ENCODE measurements at regions not wholly inside any gene's neighbourhood (a gene's known extent, or its start where the extent isn't known, plus 50 kb on each side); places are given as distances from the start of the nearest gene placed in this dataset.

GRCh38 chr1:214740471-214740870, 137.5 kb downstream of the CENPF start:
- TF ChIP-seq, protein P1, sequence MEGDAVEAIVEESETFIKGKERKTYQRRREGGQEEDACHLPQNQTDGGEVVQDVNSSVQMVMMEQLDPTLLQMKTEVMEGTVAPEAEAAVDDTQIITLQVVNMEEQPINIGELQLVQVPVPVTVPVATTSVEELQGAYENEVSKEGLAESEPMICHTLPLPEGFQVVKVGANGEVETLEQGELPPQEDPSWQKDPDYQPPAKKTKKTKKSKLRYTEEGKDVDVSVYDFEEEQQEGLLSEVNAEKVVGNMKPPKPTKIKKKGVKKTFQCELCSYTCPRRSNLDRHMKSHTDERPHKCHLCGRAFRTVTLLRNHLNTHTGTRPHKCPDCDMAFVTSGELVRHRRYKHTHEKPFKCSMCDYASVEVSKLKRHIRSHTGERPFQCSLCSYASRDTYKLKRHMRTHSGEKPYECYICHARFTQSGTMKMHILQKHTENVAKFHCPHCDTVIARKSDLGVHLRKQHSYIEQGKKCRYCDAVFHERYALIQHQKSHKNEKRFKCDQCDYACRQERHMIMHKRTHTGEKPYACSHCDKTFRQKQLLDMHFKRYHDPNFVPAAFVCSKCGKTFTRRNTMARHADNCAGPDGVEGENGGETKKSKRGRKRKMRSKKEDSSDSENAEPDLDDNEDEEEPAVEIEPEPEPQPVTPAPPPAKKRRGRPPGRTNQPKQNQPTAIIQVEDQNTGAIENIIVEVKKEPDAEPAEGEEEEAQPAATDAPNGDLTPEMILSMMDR (IDR thresholded peaks at IDR 0.05), result no peak
- TF ChIP-seq POLR2A (IDR thresholded peaks at IDR 0.05), result no peak
